H1 (cell line): ENCODE measurements at regions not wholly inside any gene's neighbourhood (a gene's known extent, or its start where the extent isn't known, plus 50 kb on each side); places are given as distances from the start of the nearest gene placed in this dataset.

Experiments used
- CTCF ChIA-PET: fragments of 300-600 bp; sonication (Branson Sonifier 250); formaldehyde crosslinking; loops from one replicate; lab custom pipeline; 2021; ENCODE audit not compliant: partially characterized antibody; lab: Charles Lee
- POLR2A ChIA-PET: fragments of 300-600 bp; sonication (Branson Sonifier 250); formaldehyde crosslinking; loops from one replicate; lab custom pipeline; 2021; ENCODE audit warnings: inconsistent platforms; ENCODE audit not compliant: partially characterized antibody; lab: Charles Lee
- DNase-seq, 2 experiments: peaks; one replicate each; pipeline versions ENCODE4 v3.0.0 to v3.0.0-alpha.2; 2010 to 2022; ENCODE audit warnings: low spot score in 2 of 2, low read depth in 1 of 2, mixed read lengths in 1 of 2
- FAIRE-seq: peaks from 2 replicates; lab custom pipeline; 2011; peaks lifted over from hg19 to GRCh38; lab: Jason Lieb, UNC
- H2AFZ ChIP-seq: 2 replicates; pipeline ENCODE4 v1.8.1; 2012; ENCODE audit warnings: low read length, inconsistent platforms
- H2AK5ac ChIP-seq: 2 replicates; pipeline ENCODE4 v1.6.1; 2013; ENCODE audit warnings: low read depth, low read length
- H2BK120ac ChIP-seq: replicated peaks from 2 replicates; pipeline ENCODE3; 2013; ENCODE audit warnings: low read depth, low read length, inconsistent platforms
- H2BK12ac ChIP-seq: 2 replicates; pipeline ENCODE4 v1.6.1; 2013; ENCODE audit warnings: low read depth, low read length
- H2BK15ac ChIP-seq: 2 replicates; pipeline ENCODE4 v1.6.1; 2013; ENCODE audit warnings: low read length
- H2BK20ac ChIP-seq: 2 replicates; pipeline ENCODE4 v1.6.1; 2013; ENCODE audit warnings: low read length
- H2BK5ac ChIP-seq: 2 replicates; pipeline ENCODE4 v1.6.1; 2013; ENCODE audit warnings: low read depth, low read length
- H3K14ac ChIP-seq: 2 replicates; pipeline ENCODE4 v1.6.1; 2013; ENCODE audit warnings: inconsistent platforms; ENCODE audit not compliant: insufficient read length
- H3K18ac ChIP-seq: 2 replicates; pipeline ENCODE4 v1.6.1; 2013; ENCODE audit warnings: low read length; ENCODE audit errors: extremely low read depth
- H3K23ac ChIP-seq: 2 replicates; pipeline ENCODE4 v1.6.1; 2013; ENCODE audit warnings: inconsistent platforms; ENCODE audit not compliant: insufficient read length
- H3K23me2 ChIP-seq: 2 replicates; pipeline ENCODE4 v1.6.1; 2013; ENCODE audit warnings: low read depth, low read length
- H3K27ac ChIP-seq: 2 replicates; pipeline ENCODE4 v1.6.1; 2011; ENCODE audit warnings: low read depth, low read length, inconsistent platforms
- H3K27me3 ChIP-seq, 4 experiments: replicated peaks in 1 of 4; 1 replicate in 1 of 4; 2 replicates in 3 of 4; pipeline versions ENCODE4 v1.6.1 to v1.8.1; 2011 to 2013; ENCODE audit warnings: low read length in 3 of 4, mild to moderate bottlenecking in 3 of 4, inconsistent platforms in 2 of 4, mixed read lengths in 2 of 4, moderate library complexity in 1 of 4; ENCODE audit not compliant: control insufficient read depth in 3 of 4, insufficient read depth in 3 of 4; ENCODE audit errors: extremely low read depth in 1 of 4
- H3K36me3 ChIP-seq, 4 experiments: 2 replicates each; pipeline versions ENCODE4 v1.6.1 to v1.8.1; 2011 to 2013; ENCODE audit warnings: mild to moderate bottlenecking in 4 of 4, low read length in 3 of 4, moderate library complexity in 2 of 4, control low read depth in 1 of 4, inconsistent platforms in 1 of 4; ENCODE audit not compliant: insufficient read depth in 4 of 4, control insufficient read depth in 2 of 4
- H3K4ac ChIP-seq: replicated peaks from 2 replicates; pipeline ENCODE3; 2013; ENCODE audit warnings: low read length, low read depth, mixed read lengths, inconsistent platforms; ENCODE audit not compliant: insufficient read length
- H3K4me1 ChIP-seq, 4 experiments: replicated peaks in 1 of 4; 1 replicate in 1 of 4; 2 replicates in 3 of 4; pipeline versions ENCODE4 v1.6.1 to v1.8.1; 2011 to 2013; ENCODE audit warnings: low read length in 3 of 4, inconsistent platforms in 2 of 4, mixed read lengths in 1 of 4; ENCODE audit not compliant: insufficient read depth in 4 of 4, control insufficient read depth in 3 of 4
- H3K4me2 ChIP-seq, 2 experiments: 2 replicates each; pipeline versions ENCODE4 v1.6.1 to v1.8.1; 2011 to 2013; ENCODE audit warnings: low read depth in 2 of 2, low read length in 2 of 2, control low read depth in 1 of 2, inconsistent platforms in 1 of 2, mild to moderate bottlenecking in 1 of 2; ENCODE audit not compliant: insufficient read depth in 1 of 2
- H3K4me3 ChIP-seq, 4 experiments: fragments of 200-600, 300-600 bp in 1 of 4; sonication (generic), shearing (Covaris generic), sonication (Bioruptor Twin) in 1 of 4; 2 replicates each; pipeline versions ENCODE4 v1.5.1 to v1.8.1; 2011 to 2016; ENCODE audit warnings: low read length in 4 of 4, low read depth in 3 of 4, control low read depth in 2 of 4, inconsistent platforms in 2 of 4, mild to moderate bottlenecking in 2 of 4, mixed read lengths in 1 of 4, moderate library complexity in 1 of 4; ENCODE audit not compliant: insufficient read depth in 2 of 4; ENCODE audit errors: extremely low read depth in 1 of 4
- H3K56ac ChIP-seq: replicated peaks from 2 replicates; pipeline ENCODE3; 2013; ENCODE audit warnings: low read depth, mild to moderate bottlenecking, mixed read lengths, low read length, inconsistent platforms; ENCODE audit not compliant: insufficient read length
- H3K79me1 ChIP-seq: 2 replicates; pipeline ENCODE4 v1.6.1; 2013; ENCODE audit warnings: low read depth, low read length, control low read depth
- H3K79me2 ChIP-seq, 2 experiments: 2 replicates each; pipeline versions ENCODE4 v1.6.1 to v1.8.1; 2012 to 2013; ENCODE audit warnings: low read length in 2 of 2, mild to moderate bottlenecking in 2 of 2, inconsistent platforms in 1 of 2; ENCODE audit not compliant: insufficient read depth in 2 of 2, control insufficient read depth in 1 of 2
- H3K9ac ChIP-seq, 4 experiments: replicated peaks in 1 of 4; 1 replicate in 1 of 4; 2 replicates in 3 of 4; pipeline versions ENCODE4 v1.6.1 to v1.8.1; 2011 to 2013; ENCODE audit warnings: low read depth in 3 of 4, low read length in 3 of 4, control low read depth in 2 of 4, mild to moderate bottlenecking in 2 of 4, moderate library complexity in 2 of 4, inconsistent platforms in 1 of 4; ENCODE audit errors: extremely low read depth in 1 of 4
- H3K9me3 ChIP-seq, 2 experiments: 2 replicates each; pipeline versions ENCODE4 v1.6.1 to v1.8.1; 2012 to 2013; ENCODE audit warnings: mild to moderate bottlenecking in 2 of 2, moderate library complexity in 2 of 2, control low read depth in 1 of 2, inconsistent platforms in 1 of 2, low read depth in 1 of 2, low read length in 1 of 2, mixed read lengths in 1 of 2; ENCODE audit not compliant: insufficient read depth in 2 of 2
- H4K20me1 ChIP-seq, 2 experiments: replicated peaks in 1 of 2; 2 replicates each; pipeline versions ENCODE3 to v1.8.1; 2011 to 2013; ENCODE audit warnings: inconsistent platforms in 2 of 2, low read length in 2 of 2, mild to moderate bottlenecking in 1 of 2; ENCODE audit not compliant: insufficient read depth in 2 of 2, control insufficient read depth in 1 of 2
- H4K5ac ChIP-seq: 2 replicates; pipeline ENCODE4 v1.6.1; 2013; ENCODE audit warnings: low read length, low read depth, mixed read lengths, inconsistent platforms; ENCODE audit not compliant: insufficient read length
- H4K8ac ChIP-seq: 2 replicates; pipeline ENCODE4 v1.8.0; 2013; ENCODE audit warnings: mild to moderate bottlenecking, moderate library complexity, low read length, inconsistent platforms; ENCODE audit not compliant: insufficient read depth; ENCODE audit errors: extremely low read depth
- H4K91ac ChIP-seq: replicated peaks from 2 replicates; pipeline ENCODE3; 2013; ENCODE audit warnings: low read length, mixed read lengths, inconsistent platforms; ENCODE audit not compliant: insufficient read length
- BACH1 ChIP-seq: IDR thresholded peaks from 2 replicates; pipeline ENCODE4 v1.6.1; 2012; ENCODE audit warnings: low read length, improper control_type of control experiment
- CTBP2 ChIP-seq: IDR thresholded peaks from 2 replicates; pipeline ENCODE4 v1.7.0; 2011; ENCODE audit warnings: borderline replicate concordance, mild to moderate bottlenecking, moderate library complexity, mixed read lengths, low read length; ENCODE audit not compliant: insufficient read depth, insufficient read length
- FOSL1 ChIP-seq: IDR thresholded peaks from 2 replicates; pipeline ENCODE4 v1.6.1; 2011; ENCODE audit warnings: mild to moderate bottlenecking, low read depth, low read length, moderate library complexity; ENCODE audit not compliant: insufficient read depth
- KDM5A ChIP-seq: fragments of 200-600 bp; IDR thresholded peaks from 2 replicates; pipeline ENCODE4 v1.7.1; 2012; ENCODE audit warnings: mild to moderate bottlenecking, low read length, inconsistent platforms, mixed read lengths
- MAFK ChIP-seq: IDR thresholded peaks from 2 replicates; pipeline ENCODE4 v1.6.1; 2012; ENCODE audit warnings: low read depth, mild to moderate bottlenecking, improper control_type of control experiment, low read length
- NANOG ChIP-seq: IDR thresholded peaks from 2 replicates; pipeline ENCODE4 v1.6.1; 2011; ENCODE audit warnings: low read length, low read depth, mild to moderate bottlenecking, inconsistent platforms; ENCODE audit not compliant: insufficient read depth, poor library complexity, severe bottlenecking
- RFX5 ChIP-seq: IDR thresholded peaks from 2 replicates; pipeline ENCODE4 v1.6.1; 2011; ENCODE audit warnings: low read depth, low read length, improper control_type of control experiment, borderline replicate concordance
- RNF2 ChIP-seq: fragments of 200-900, 300-1000 bp; sonication (generic); IDR thresholded peaks from 2 replicates; pipeline ENCODE4 v1.7.1; 2016; ENCODE audit warnings: borderline replicate concordance, low read depth, mild to moderate bottlenecking, antibody characterized with exemption, low read length; ENCODE audit not compliant: poor library complexity, severe bottlenecking; ENCODE audit errors: missing control alignments
- SP4 ChIP-seq: IDR thresholded peaks from 2 replicates; pipeline ENCODE4 v1.6.1; 2012; ENCODE audit warnings: low read length, inconsistent platforms
- WGBS, 2 experiments: shearing (Covaris generic) in 1 of 2; methylation state at CpG; one replicate each; pipeline versions ENCODE4 v1.1.6 to v1.1.7; 2013 to 2015; ENCODE audit warnings: low lambda C conversion rate in 2 of 2, mixed read lengths in 2 of 2, inconsistent platforms in 1 of 2, low coverage in 1 of 2, missing lambda C conversion rate in 1 of 2; ENCODE audit not compliant: insufficient replicate concordance in 2 of 2, insufficient coverage in 1 of 2, insufficient read length in 1 of 2; ENCODE audit errors: extremely low coverage in 1 of 2, missing lambda C conversion rate in 1 of 2; 5-methylcytosine and 5-hydroxymethylcytosine counted together

GRCh38 chr4:161238033-161238432, 925.8 kb downstream of the FSTL5 start:
- no peak overlapping the region for H2BK12ac ChIP-seq
- H3K4me3 ChIP-seq = no peak overlapping the region
- no peaks in the 10 kb centered on the region for H3K4me1 ChIP-seq
- H4K5ac ChIP-seq = no peak overlapping the region
- TF ChIP-seq CTBP2 (no peak), KDM5A (no peak), FOSL1 (no peak), SP4 (no peak), NANOG (no peak), MAFK (no peak), BACH1 (no peak), RNF2 (no peak), RFX5 (no peak)
- no peak overlapping the region for H3K56ac ChIP-seq
- no peak overlapping the region for H3K23ac ChIP-seq
- H4K8ac ChIP-seq = no peak overlapping the region
- no peaks in the 10 kb centered on the region for H3K27me3 ChIP-seq
- no peak overlapping the region for H3K14ac ChIP-seq
- no peak overlapping the region for H2BK20ac ChIP-seq
- no peak overlapping the region for H3K27ac ChIP-seq
- H2BK5ac ChIP-seq = no peak overlapping the region
- no peak overlapping the region for H3K4ac ChIP-seq
- 94% methylated on average over 3 of the region's 3 CpGs; no CpG with 5 or more reads in 1 of the 2 experiments for WGBS, 2 experiments
- H3K36me3 ChIP-seq = no peaks in the 10 kb centered on the region
- H3K4me2 ChIP-seq = no peak overlapping the region
- H3K79me1 ChIP-seq = no peaks in the 10 kb centered on the region
- no peak overlapping the region for H2AK5ac ChIP-seq
- H2AFZ ChIP-seq = no peak overlapping the region
- no peaks in the 10 kb centered on the region for H4K20me1 ChIP-seq
- H2BK15ac ChIP-seq = no peak overlapping the region
- no peak overlapping the region for H3K18ac ChIP-seq
- CTCF ChIA-PET = no interaction called here
- no peaks in the 10 kb centered on the region for H3K79me2 ChIP-seq
- no peaks in the 10 kb centered on the region for H3K23me2 ChIP-seq
- H4K91ac ChIP-seq = no peak overlapping the region
- no peak for DNase-seq
- no peak overlapping the region for H3K9ac ChIP-seq
- FAIRE-seq = no peak
- H3K9me3 ChIP-seq = no peaks in the 10 kb centered on the region
- H2BK120ac ChIP-seq = no peak overlapping the region
- POLR2A ChIA-PET = no interaction called here
